ENCODE measurements at regions not wholly inside any gene's neighbourhood (a gene's known extent, or its start where the extent isn't known, plus 50 kb on each side); places are given as distances from the start of the nearest gene placed in this dataset.
"Not testable (repeated sequence)": the region's sequence is repeated elsewhere in the genome, so short reads cannot be mapped to it uniquely, and the experiment has no call there.

DNA sequence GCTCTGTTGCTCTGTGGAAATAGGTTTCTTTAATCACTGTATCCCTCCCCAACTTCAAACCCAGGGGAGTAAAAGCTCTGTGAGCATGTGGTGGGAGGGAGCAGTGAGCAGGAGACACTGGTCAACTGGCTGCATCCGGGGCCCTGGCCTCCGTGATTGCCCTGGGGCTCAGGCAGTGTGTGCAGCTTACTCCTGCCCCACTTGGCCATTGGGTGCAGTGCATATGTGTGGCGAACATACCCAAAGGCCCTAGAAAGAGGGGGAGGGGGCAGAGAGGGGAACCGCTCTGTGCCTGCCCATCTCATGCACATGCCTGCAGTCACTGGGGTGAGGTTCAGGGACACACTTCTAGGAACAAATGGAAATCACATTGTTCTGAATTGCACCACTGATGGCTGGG is 378.7 kb downstream of the ZBBX start:
- H3K79me2 ChIP-seq (ENCODE audit: control insufficient read depth, insufficient read depth, low read length) = no peaks in the 10 kb centered on the region
- no peak for DNase-seq (ENCODE audit: low read depth in 2 of 2)
- H3K27me3 ChIP-seq (ENCODE audit: control insufficient read depth, insufficient read depth, low read length) = no peaks in the 10 kb centered on the region
- no peak overlapping the region for H3K27ac ChIP-seq (ENCODE audit: insufficient read depth, low read length)
- H3K4me3 ChIP-seq (replicated peaks in 1 of 4; ENCODE audit: control extremely low read depth in 1 of 4, insufficient read depth in 1 of 4, low read depth in 3 of 4, low read length in 4 of 4) = no peak overlapping the region
- TF ChIP-seq, protein P1, sequence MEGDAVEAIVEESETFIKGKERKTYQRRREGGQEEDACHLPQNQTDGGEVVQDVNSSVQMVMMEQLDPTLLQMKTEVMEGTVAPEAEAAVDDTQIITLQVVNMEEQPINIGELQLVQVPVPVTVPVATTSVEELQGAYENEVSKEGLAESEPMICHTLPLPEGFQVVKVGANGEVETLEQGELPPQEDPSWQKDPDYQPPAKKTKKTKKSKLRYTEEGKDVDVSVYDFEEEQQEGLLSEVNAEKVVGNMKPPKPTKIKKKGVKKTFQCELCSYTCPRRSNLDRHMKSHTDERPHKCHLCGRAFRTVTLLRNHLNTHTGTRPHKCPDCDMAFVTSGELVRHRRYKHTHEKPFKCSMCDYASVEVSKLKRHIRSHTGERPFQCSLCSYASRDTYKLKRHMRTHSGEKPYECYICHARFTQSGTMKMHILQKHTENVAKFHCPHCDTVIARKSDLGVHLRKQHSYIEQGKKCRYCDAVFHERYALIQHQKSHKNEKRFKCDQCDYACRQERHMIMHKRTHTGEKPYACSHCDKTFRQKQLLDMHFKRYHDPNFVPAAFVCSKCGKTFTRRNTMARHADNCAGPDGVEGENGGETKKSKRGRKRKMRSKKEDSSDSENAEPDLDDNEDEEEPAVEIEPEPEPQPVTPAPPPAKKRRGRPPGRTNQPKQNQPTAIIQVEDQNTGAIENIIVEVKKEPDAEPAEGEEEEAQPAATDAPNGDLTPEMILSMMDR (conservative IDR thresholded peaks at IDR 0.05 in 1 of 2, IDR thresholded peaks at IDR 0.05 in 1 of 2; ENCODE audit: low read depth in 1 of 2, low read length in 2 of 2) = no peak
- TF ChIP-seq EZH2 (IDR thresholded peaks at IDR 0.05; ENCODE audit: low read length, missing control alignments) = no peak
- H3K4me1 ChIP-seq (ENCODE audit: control insufficient read depth, extremely low read depth, insufficient read depth, low read length) = no peaks in the 10 kb centered on the region
- H2AFZ ChIP-seq (ENCODE audit: low read length) = no peak overlapping the region
- no peaks in the 10 kb centered on the region for H4K20me1 ChIP-seq (ENCODE audit: control insufficient read depth, extremely low read depth, insufficient read depth, low read length)
- H3K36me3 ChIP-seq (ENCODE audit: control insufficient read depth, insufficient read depth, low read length) = no peaks in the 10 kb centered on the region
- H3K9ac ChIP-seq (ENCODE audit: insufficient read depth, low read length) = no peak overlapping the region
- H3K9me3 ChIP-seq (ENCODE audit: control insufficient read depth, insufficient read depth, low read depth, low read length) = no peaks in the 10 kb centered on the region
- no peak overlapping the region for H3K4me2 ChIP-seq (ENCODE audit: extremely low read depth, insufficient read depth, low read length)

DNA sequence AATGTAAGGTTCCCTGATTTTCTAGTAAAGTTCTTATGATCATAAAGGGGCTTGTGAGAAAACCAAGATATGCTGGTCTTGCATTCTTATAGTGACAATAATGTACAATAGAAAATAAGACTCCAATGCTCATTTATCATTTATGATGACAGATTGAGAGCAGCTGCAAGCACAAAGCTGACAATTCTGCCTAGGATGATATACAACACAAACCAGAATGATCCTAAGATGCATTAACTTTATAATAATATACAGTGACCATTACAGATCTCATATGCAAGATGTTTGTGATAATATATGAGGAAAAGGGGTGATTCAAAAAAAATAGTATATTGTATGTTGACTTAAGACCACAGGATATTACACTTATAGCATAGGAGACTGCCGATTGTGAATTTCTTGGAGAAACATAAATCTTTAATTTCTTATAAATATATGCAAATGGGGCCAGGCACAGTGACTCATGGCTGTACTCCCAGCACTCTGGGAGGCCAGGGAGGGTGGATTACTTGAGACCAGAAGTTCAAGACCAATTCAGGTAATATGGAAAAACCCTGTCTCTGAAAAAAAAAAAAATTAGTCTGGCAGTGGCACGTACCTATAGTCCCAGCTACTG is 387.0 kb downstream of the ZBBX start:
- H3K27me3 ChIP-seq (ENCODE audit: control insufficient read depth, insufficient read depth, low read length) = no peaks in the 10 kb centered on the region

DNA sequence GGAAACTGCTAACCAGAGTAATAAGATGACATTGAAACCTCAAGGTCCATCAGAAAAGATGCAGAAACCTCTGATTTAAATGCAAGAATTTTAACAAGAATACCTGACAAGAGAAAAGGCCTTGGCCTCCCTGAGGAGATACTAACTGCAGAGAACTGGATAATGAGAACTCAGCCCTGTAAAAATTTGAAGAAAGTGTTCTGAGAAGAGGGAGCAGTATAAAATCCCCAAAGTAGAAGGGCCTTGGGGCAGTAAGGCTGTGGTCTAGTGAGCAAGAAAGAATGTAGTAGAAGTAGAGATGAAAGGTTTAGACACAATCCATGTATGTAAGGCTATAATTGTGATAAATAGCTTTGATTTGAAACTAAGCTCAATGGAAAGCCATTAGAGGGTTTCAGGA is 394.1 kb downstream of the ZBBX start:
- Histone ChIP-seq H3K9ac (ENCODE audit: insufficient read depth, low read length) (no peak overlapping the region), H2AFZ (ENCODE audit: low read length) (no peak overlapping the region), H4K20me1 (ENCODE audit: control insufficient read depth, extremely low read depth, insufficient read depth, low read length) (no peaks in the 10 kb centered on the region), H3K9me3 (ENCODE audit: control insufficient read depth, insufficient read depth, low read depth, low read length) (no peaks in the 10 kb centered on the region), H3K4me2 (ENCODE audit: extremely low read depth, insufficient read depth, low read length) (no peak overlapping the region), H3K27me3 (ENCODE audit: control insufficient read depth, insufficient read depth, low read length) (no peaks in the 10 kb centered on the region), H3K4me3 (replicated peaks in 1 of 4; ENCODE audit: control extremely low read depth in 1 of 4, insufficient read depth in 1 of 4, low read depth in 3 of 4, low read length in 4 of 4) (no peak overlapping the region), H3K36me3 (ENCODE audit: control insufficient read depth, insufficient read depth, low read length) (no peaks in the 10 kb centered on the region), H3K27ac (ENCODE audit: insufficient read depth, low read length) (no peak overlapping the region), H3K79me2 (ENCODE audit: control insufficient read depth, insufficient read depth, low read length) (no peaks in the 10 kb centered on the region), H3K4me1 (ENCODE audit: control insufficient read depth, extremely low read depth, insufficient read depth, low read length) (no peaks in the 10 kb centered on the region)
- peak in 1 of 2 donors; percentile 19 for DNase-seq (ENCODE audit: low read depth in 2 of 2)
- TF ChIP-seq, protein P1 (conservative IDR thresholded peaks at IDR 0.05 in 1 of 2, IDR thresholded peaks at IDR 0.05 in 1 of 2; ENCODE audit: low read depth in 1 of 2, low read length in 2 of 2) = no peak
- no peak for TF ChIP-seq EZH2 (IDR thresholded peaks at IDR 0.05; ENCODE audit: low read length, missing control alignments)

More for the DNA sequence above, 387.0 kb downstream of the ZBBX start:
- DNase-seq (ENCODE audit: low read depth in 2 of 2) = peak in 1 of 2 donors; percentile 1
- Histone ChIP-seq H3K4me2 (ENCODE audit: extremely low read depth, insufficient read depth, low read length) (no peak overlapping the region), H4K20me1 (ENCODE audit: control insufficient read depth, extremely low read depth, insufficient read depth, low read length) (no peaks in the 10 kb centered on the region), H3K27ac (ENCODE audit: insufficient read depth, low read length) (no peak overlapping the region), H3K36me3 (ENCODE audit: control insufficient read depth, insufficient read depth, low read length) (no peaks in the 10 kb centered on the region), H3K9ac (ENCODE audit: insufficient read depth, low read length) (no peak overlapping the region), H3K4me1 (ENCODE audit: control insufficient read depth, extremely low read depth, insufficient read depth, low read length) (no peaks in the 10 kb centered on the region), H3K79me2 (ENCODE audit: control insufficient read depth, insufficient read depth, low read length) (no peaks in the 10 kb centered on the region), H2AFZ (ENCODE audit: low read length) (no peak overlapping the region), H3K9me3 (ENCODE audit: control insufficient read depth, insufficient read depth, low read depth, low read length) (no peaks in the 10 kb centered on the region), H3K4me3 (replicated peaks in 1 of 4; ENCODE audit: control extremely low read depth in 1 of 4, insufficient read depth in 1 of 4, low read depth in 3 of 4, low read length in 4 of 4) (no peak overlapping the region)
- TF ChIP-seq, protein P1 (conservative IDR thresholded peaks at IDR 0.05 in 1 of 2, IDR thresholded peaks at IDR 0.05 in 1 of 2; ENCODE audit: low read depth in 1 of 2, low read length in 2 of 2) = no peak
- no peak for TF ChIP-seq EZH2 (IDR thresholded peaks at IDR 0.05; ENCODE audit: low read length, missing control alignments)

DNA sequence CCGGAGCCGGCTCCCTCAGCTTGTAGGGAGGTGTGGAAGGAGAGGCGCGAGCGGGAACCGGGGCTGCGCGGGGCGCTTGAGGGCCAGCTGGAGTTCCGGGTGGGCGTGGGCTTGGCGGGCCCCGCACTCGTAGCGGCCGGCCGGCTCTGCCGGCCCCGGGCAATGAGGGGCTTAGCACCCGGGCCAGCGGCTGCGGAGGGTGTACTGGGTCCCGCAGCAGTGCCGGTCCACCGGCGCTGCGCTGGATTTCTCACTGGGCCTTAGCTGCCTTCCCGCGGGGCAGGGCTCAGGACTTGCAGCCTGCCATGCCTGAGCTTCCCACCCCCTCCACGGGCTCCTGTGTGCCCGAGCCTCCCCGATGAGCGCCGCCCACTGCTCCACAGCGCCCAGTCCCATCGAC is 404.3 kb downstream of the ZBBX start:
- not testable (repeated sequence) for H3K4me1 ChIP-seq (ENCODE audit: control insufficient read depth, extremely low read depth, insufficient read depth, low read length); H2AFZ ChIP-seq (ENCODE audit: low read length)

DNA sequence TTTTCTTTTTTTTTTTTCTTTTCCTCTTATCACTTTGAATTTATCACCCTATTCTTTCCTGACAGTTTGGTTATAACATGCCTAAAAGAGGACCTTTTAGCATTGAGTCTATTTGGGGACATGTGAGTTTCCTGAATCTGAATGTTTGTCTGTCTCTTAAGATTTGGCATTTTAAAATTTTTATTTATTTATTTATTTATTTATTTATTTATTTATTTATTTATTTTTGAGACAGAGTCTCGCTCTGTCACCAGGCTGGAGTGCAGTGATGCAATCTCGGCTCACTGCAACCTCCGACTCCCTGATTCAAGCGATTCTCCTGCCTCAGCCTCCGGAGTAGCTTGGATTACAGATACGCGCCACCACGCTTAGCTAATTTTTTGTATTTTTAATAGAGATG is 412.4 kb downstream of the ZBBX start:
- not testable (repeated sequence) for H3K36me3 ChIP-seq (ENCODE audit: control insufficient read depth, insufficient read depth, low read length); H3K9me3 ChIP-seq (ENCODE audit: control insufficient read depth, insufficient read depth, low read depth, low read length); DNase-seq (ENCODE audit: low read depth in 2 of 2); H3K4me1 ChIP-seq (ENCODE audit: control insufficient read depth, extremely low read depth, insufficient read depth, low read length); H3K79me2 ChIP-seq (ENCODE audit: control insufficient read depth, insufficient read depth, low read length); H3K9ac ChIP-seq (ENCODE audit: insufficient read depth, low read length); H3K27me3 ChIP-seq (ENCODE audit: control insufficient read depth, insufficient read depth, low read length); H3K27ac ChIP-seq (ENCODE audit: insufficient read depth, low read length); H3K4me3 ChIP-seq (replicated peaks in 1 of 4; ENCODE audit: control extremely low read depth in 1 of 4, insufficient read depth in 1 of 4, low read depth in 3 of 4, low read length in 4 of 4); H2AFZ ChIP-seq (ENCODE audit: low read length); H3K4me2 ChIP-seq (ENCODE audit: extremely low read depth, insufficient read depth, low read length); H4K20me1 ChIP-seq (ENCODE audit: control insufficient read depth, extremely low read depth, insufficient read depth, low read length)

More for the DNA sequence above, 404.3 kb downstream of the ZBBX start:
- not testable (repeated sequence) for H3K79me2 ChIP-seq (ENCODE audit: control insufficient read depth, insufficient read depth, low read length); H3K36me3 ChIP-seq (ENCODE audit: control insufficient read depth, insufficient read depth, low read length); H3K27me3 ChIP-seq (ENCODE audit: control insufficient read depth, insufficient read depth, low read length); H4K20me1 ChIP-seq (ENCODE audit: control insufficient read depth, extremely low read depth, insufficient read depth, low read length); H3K27ac ChIP-seq (ENCODE audit: insufficient read depth, low read length); H3K9ac ChIP-seq (ENCODE audit: insufficient read depth, low read length); H3K4me3 ChIP-seq (replicated peaks in 1 of 4; ENCODE audit: control extremely low read depth in 1 of 4, insufficient read depth in 1 of 4, low read depth in 3 of 4, low read length in 4 of 4); DNase-seq (ENCODE audit: low read depth in 2 of 2); H3K4me2 ChIP-seq (ENCODE audit: extremely low read depth, insufficient read depth, low read length); H3K9me3 ChIP-seq (ENCODE audit: control insufficient read depth, insufficient read depth, low read depth, low read length)
